SK-N-SH (cell line): ENCODE measurements at regions not wholly inside any gene's neighbourhood (a gene's known extent, or its start where the extent isn't known, plus 50 kb on each side); places are given as distances from the start of the nearest gene placed in this dataset.

Experiments used
- CTCF ChIA-PET: fragments of 300-600, 350-600 bp; formaldehyde crosslinking; extraction: SDS; loops from one replicate; lab custom pipeline; 2021; lab: Yijun Ruan, JAX
- POLR2A ChIA-PET: fragments of 350-600 bp; sonication (Branson Sonifier 250); formaldehyde crosslinking; extraction: SDS; loops from one replicate; lab custom pipeline; 2020; ENCODE audit warnings: antibody characterized with exemption, inconsistent platforms; lab: Yijun Ruan, JAX
- DNase-seq: peaks from one replicate; pipeline ENCODE4 v3.0.0; 2012
- H2AFZ ChIP-seq: fragments of 200-600 bp; sonication (generic); 2 replicates; pipeline ENCODE4 v1.8.1; 2016; ENCODE audit warnings: antibody characterized with exemption, mild to moderate bottlenecking, low read depth
- H3F3A ChIP-seq: fragments of 200-600 bp; sonication (generic); replicated peaks from 2 replicates; pipeline ENCODE3; 2016; ENCODE audit warnings: antibody characterized with exemption, mild to moderate bottlenecking; ENCODE audit not compliant: insufficient read depth
- H3K27ac ChIP-seq, 2 experiments: fragments of 200-500 bp in 1 of 2; fragments of 200-600 bp in 1 of 2; sonication (Bioruptor generic) in 1 of 2; sonication (generic), shearing (Covaris generic) in 1 of 2; 2 replicates each; pipeline versions ENCODE4 v1.5.1 to v1.6.1; 2014 to 2016; ENCODE audit warnings: low read depth in 2 of 2, inconsistent platforms in 1 of 2, low read length in 1 of 2, mild to moderate bottlenecking in 1 of 2, mixed read lengths in 1 of 2
- H3K27me3 ChIP-seq: fragments of 200-600 bp; sonication (generic), shearing (Covaris generic); 2 replicates; pipeline ENCODE4 v1.6.1; 2016; ENCODE audit warnings: mixed run types; ENCODE audit not compliant: insufficient read depth
- H3K36me3 ChIP-seq, 2 experiments: fragments of 200-500 bp in 1 of 2; fragments of 200-600 bp in 1 of 2; sonication (Bioruptor generic) in 1 of 2; sonication (generic) in 1 of 2; replicated peaks in 1 of 2; 2 replicates each; pipeline versions ENCODE3 to v1.5.1; 2014 to 2016; ENCODE audit warnings: low read length in 1 of 2, mild to moderate bottlenecking in 1 of 2; ENCODE audit not compliant: insufficient read depth in 2 of 2, control insufficient read depth in 1 of 2
- H3K4me1 ChIP-seq, 2 experiments: fragments of 200-500 bp in 1 of 2; fragments of 200-600 bp in 1 of 2; sonication (Bioruptor generic) in 1 of 2; sonication (generic), shearing (Covaris generic) in 1 of 2; 2 replicates each; pipeline versions ENCODE4 v1.5.1 to v1.6.1; 2014 to 2016; ENCODE audit warnings: low read depth in 1 of 2, low read length in 1 of 2, mixed run types in 1 of 2; ENCODE audit not compliant: insufficient read depth in 2 of 2, control insufficient read depth in 1 of 2
- H3K4me2 ChIP-seq: fragments of 200-600 bp; sonication (generic), shearing (Covaris generic); 2 replicates; pipeline ENCODE4 v1.6.1; 2017; ENCODE audit warnings: mixed run types
- H3K4me3 ChIP-seq, 2 experiments: fragments of 200-500 bp in 1 of 2; fragments of 200-600 bp in 1 of 2; sonication (Bioruptor generic) in 1 of 2; sonication (generic), shearing (Covaris generic) in 1 of 2; 2 replicates each; pipeline versions ENCODE4 v1.5.1 to v1.8.1; 2014 to 2016; ENCODE audit warnings: low read depth in 2 of 2, inconsistent platforms in 1 of 2, low read length in 1 of 2, mild to moderate bottlenecking in 1 of 2, mixed read lengths in 1 of 2, moderate library complexity in 1 of 2
- H3K79me2 ChIP-seq: fragments of 200-600 bp; sonication (generic); 2 replicates; pipeline ENCODE4 v1.8.1; 2017; ENCODE audit warnings: mild to moderate bottlenecking; ENCODE audit not compliant: insufficient read depth
- H3K9ac ChIP-seq: fragments of 200-600 bp; sonication (generic); 2 replicates; pipeline ENCODE4 v1.6.1; 2017; ENCODE audit warnings: mixed run types
- H3K9me2 ChIP-seq: fragments of 200-600 bp; sonication (generic); 2 replicates; pipeline ENCODE4 v1.6.1; 2017; ENCODE audit warnings: mixed run types
- H3K9me3 ChIP-seq: fragments of 200-600 bp; sonication (generic); 2 replicates; pipeline ENCODE4 v1.6.1; 2017; ENCODE audit warnings: mixed run types, mild to moderate bottlenecking, moderate library complexity
- H4K20me1 ChIP-seq: fragments of 200-600 bp; sonication (generic); 2 replicates; pipeline ENCODE4 v1.6.1; 2017; ENCODE audit warnings: mild to moderate bottlenecking, mixed run types; ENCODE audit not compliant: insufficient read depth
- ELF1 ChIP-seq: IDR thresholded peaks from 2 replicates; pipeline ENCODE4 v1.4.0; 2012
- EZH2phosphoT487 ChIP-seq: fragments of 200-600 bp; sonication (generic); IDR thresholded peaks from 2 replicates; pipeline ENCODE4 v1.6.1; 2017; ENCODE audit warnings: low read depth, mixed run types, mild to moderate bottlenecking, antibody characterized with exemption, moderate library complexity, borderline replicate concordance
- FOXM1 ChIP-seq: IDR thresholded peaks from 2 replicates; pipeline ENCODE4 v1.4.0; 2012; ENCODE audit warnings: low read depth, mild to moderate bottlenecking
- GATA2 ChIP-seq: sonication (generic); formaldehyde crosslinking; IDR thresholded peaks from 2 replicates; pipeline ENCODE4 v1.5.0; 2020; ENCODE audit warnings: mild to moderate bottlenecking, missing genetic modification reagents
- MEF2A ChIP-seq: IDR thresholded peaks from 2 replicates; pipeline ENCODE4 v1.4.0; 2012; ENCODE audit warnings: low read depth, borderline replicate concordance
- MXI1 ChIP-seq: IDR thresholded peaks from 2 replicates; pipeline ENCODE4 v1.6.1; 2012; ENCODE audit warnings: mild to moderate bottlenecking, low read depth, low read length, improper control_type of control experiment
- RFX5 ChIP-seq: IDR thresholded peaks from 2 replicates; pipeline ENCODE4 v1.6.1; 2012; ENCODE audit warnings: mild to moderate bottlenecking, improper control_type of control experiment, low read length
- WGBS: methylation state at CpG from one replicate; pipeline ENCODE4 v1.1.6; 2017; ENCODE audit warnings: low lambda C conversion rate; 5-methylcytosine and 5-hydroxymethylcytosine counted together
- TF ChIP-seq, protein P1 (sequence below): IDR thresholded peaks from 2 replicates; pipeline ENCODE4 v1.6.1; 2012; ENCODE audit warnings: mild to moderate bottlenecking, low read depth, low read length, moderate library complexity
- TF ChIP-seq, protein P2 (sequence below): IDR thresholded peaks from 2 replicates; pipeline ENCODE4 v1.4.0; 2012; ENCODE audit warnings: low read depth, borderline replicate concordance
- TF ChIP-seq, protein P3 (sequence below): IDR thresholded peaks from 2 replicates; pipeline ENCODE4 v1.4.0; 2012; ENCODE audit warnings: low read depth, borderline replicate concordance
- TF ChIP-seq, protein P4 (sequence below): IDR thresholded peaks from 2 replicates; pipeline ENCODE4; 2012

DNA sequence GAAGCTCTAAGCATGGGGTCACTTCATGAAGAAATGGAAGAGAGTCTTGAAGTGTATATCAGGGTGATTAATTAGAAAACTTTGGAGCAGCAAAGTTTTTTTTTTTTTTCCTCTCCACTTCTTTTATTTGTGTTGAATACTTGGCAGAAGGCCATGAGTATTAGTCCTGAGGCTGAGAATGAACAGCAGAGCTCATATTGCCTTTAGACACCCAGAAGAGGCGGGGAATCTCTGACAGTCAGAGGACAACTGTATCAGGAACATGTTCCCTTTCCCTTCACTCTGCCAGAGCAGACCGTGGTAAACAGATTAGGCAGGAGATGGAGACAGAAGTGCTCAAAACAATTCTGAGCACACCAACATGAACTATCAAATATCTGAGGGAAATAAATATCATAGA lies 300.9 kb downstream of the FAM47A start:
- Histone ChIP-seq H3K9me2 (no peaks in the 10 kb centered on the region), H3K9ac (no peak overlapping the region), H3K4me1 (no peaks in the 10 kb centered on the region), H4K20me1 (no peaks in the 10 kb centered on the region), H2AFZ (no peak overlapping the region), H3K27me3 (no peaks in the 10 kb centered on the region), H3K9me3 (no peaks in the 10 kb centered on the region), H3K4me2 (no peak overlapping the region), H3K79me2 (no peaks in the 10 kb centered on the region), H3K4me3 (no peak overlapping the region), H3F3A (no peaks in the 10 kb centered on the region), H3K36me3 (no peaks in the 10 kb centered on the region), H3K27ac (no peak overlapping the region)
- DNase-seq = no peak
- CTCF ChIA-PET = no interaction called here
- WGBS = 4% methylated on average over 2 of the region's 2 CpGs
- TF ChIP-seq, protein P1, sequence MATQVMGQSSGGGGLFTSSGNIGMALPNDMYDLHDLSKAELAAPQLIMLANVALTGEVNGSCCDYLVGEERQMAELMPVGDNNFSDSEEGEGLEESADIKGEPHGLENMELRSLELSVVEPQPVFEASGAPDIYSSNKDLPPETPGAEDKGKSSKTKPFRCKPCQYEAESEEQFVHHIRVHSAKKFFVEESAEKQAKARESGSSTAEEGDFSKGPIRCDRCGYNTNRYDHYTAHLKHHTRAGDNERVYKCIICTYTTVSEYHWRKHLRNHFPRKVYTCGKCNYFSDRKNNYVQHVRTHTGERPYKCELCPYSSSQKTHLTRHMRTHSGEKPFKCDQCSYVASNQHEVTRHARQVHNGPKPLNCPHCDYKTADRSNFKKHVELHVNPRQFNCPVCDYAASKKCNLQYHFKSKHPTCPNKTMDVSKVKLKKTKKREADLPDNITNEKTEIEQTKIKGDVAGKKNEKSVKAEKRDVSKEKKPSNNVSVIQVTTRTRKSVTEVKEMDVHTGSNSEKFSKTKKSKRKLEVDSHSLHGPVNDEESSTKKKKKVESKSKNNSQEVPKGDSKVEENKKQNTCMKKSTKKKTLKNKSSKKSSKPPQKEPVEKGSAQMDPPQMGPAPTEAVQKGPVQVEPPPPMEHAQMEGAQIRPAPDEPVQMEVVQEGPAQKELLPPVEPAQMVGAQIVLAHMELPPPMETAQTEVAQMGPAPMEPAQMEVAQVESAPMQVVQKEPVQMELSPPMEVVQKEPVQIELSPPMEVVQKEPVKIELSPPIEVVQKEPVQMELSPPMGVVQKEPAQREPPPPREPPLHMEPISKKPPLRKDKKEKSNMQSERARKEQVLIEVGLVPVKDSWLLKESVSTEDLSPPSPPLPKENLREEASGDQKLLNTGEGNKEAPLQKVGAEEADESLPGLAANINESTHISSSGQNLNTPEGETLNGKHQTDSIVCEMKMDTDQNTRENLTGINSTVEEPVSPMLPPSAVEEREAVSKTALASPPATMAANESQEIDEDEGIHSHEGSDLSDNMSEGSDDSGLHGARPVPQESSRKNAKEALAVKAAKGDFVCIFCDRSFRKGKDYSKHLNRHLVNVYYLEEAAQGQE = no peak
- TF ChIP-seq EZH2phosphoT487 (no peak), RFX5 (no peak), MXI1 (no peak), ELF1 (no peak), GATA2 (CRISPR knock-in tag) (no peak)
- TF ChIP-seq, protein P2, sequence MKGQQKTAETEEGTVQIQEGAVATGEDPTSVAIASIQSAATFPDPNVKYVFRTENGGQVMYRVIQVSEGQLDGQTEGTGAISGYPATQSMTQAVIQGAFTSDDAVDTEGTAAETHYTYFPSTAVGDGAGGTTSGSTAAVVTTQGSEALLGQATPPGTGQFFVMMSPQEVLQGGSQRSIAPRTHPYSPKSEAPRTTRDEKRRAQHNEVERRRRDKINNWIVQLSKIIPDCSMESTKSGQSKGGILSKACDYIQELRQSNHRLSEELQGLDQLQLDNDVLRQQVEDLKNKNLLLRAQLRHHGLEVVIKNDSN = no peak
- TF ChIP-seq, protein P3, sequence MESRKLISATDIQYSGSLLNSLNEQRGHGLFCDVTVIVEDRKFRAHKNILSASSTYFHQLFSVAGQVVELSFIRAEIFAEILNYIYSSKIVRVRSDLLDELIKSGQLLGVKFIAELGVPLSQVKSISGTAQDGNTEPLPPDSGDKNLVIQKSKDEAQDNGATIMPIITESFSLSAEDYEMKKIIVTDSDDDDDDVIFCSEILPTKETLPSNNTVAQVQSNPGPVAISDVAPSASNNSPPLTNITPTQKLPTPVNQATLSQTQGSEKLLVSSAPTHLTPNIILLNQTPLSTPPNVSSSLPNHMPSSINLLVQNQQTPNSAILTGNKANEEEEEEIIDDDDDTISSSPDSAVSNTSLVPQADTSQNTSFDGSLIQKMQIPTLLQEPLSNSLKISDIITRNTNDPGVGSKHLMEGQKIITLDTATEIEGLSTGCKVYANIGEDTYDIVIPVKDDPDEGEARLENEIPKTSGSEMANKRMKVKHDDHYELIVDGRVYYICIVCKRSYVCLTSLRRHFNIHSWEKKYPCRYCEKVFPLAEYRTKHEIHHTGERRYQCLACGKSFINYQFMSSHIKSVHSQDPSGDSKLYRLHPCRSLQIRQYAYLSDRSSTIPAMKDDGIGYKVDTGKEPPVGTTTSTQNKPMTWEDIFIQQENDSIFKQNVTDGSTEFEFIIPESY = no peak
- POLR2A ChIA-PET = no interaction called here

DNA sequence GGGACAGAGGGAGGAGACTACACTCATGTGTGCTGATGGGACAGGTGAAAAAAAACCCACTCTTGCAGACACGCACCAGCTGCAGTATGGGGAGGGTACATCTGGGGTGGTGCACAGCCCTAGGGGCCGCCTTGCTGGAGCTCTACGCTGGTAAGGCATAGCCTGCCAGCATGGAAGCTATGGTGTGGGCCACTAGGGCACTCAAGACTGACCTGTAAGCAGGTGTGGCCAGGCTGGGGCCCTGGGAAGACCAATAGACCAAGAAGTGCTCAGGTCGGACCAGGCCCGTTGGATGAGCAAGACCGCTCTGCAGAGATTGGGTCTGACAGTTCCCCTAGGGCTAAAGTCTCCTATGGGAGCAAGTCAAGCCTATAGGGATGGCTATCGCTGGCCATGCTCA lies 314.8 kb downstream of the FAM47A start:
- no peaks in the 10 kb centered on the region for H3K4me1 ChIP-seq
- H3K4me3 ChIP-seq = no peak overlapping the region
- no peaks in the 10 kb centered on the region for H3K27me3 ChIP-seq
- 8% methylated on average over 4 of the region's 7 CpGs for WGBS
- H3K9me2 ChIP-seq = no peaks in the 10 kb centered on the region
- H3K79me2 ChIP-seq = no peaks in the 10 kb centered on the region
- ChIA-PET POLR2A (no interaction called here), CTCF (interaction anchor here (1.6 kb wide), 1 partner anchor 8 kb away, joined by 5 read pairs; no protein-coding TSS in a partner anchor)
- no peak overlapping the region for H2AFZ ChIP-seq
- no peaks in the 10 kb centered on the region for H3K9me3 ChIP-seq
- no peaks in the 10 kb centered on the region for H3K36me3 ChIP-seq
- no peaks in the 10 kb centered on the region for H4K20me1 ChIP-seq
- no peak overlapping the region for H3K27ac ChIP-seq
- DNase-seq = no peak
- no peaks in the 10 kb centered on the region for H3F3A ChIP-seq
- H3K4me2 ChIP-seq = no peak overlapping the region
- H3K9ac ChIP-seq = no peak overlapping the region
- TF ChIP-seq, protein P1 = no peak
- TF ChIP-seq EZH2phosphoT487 = no peak
- TF ChIP-seq RFX5 = no peak
- TF ChIP-seq, protein P3 = no peak
- no peak for TF ChIP-seq MEF2A
- TF ChIP-seq, protein P4, sequence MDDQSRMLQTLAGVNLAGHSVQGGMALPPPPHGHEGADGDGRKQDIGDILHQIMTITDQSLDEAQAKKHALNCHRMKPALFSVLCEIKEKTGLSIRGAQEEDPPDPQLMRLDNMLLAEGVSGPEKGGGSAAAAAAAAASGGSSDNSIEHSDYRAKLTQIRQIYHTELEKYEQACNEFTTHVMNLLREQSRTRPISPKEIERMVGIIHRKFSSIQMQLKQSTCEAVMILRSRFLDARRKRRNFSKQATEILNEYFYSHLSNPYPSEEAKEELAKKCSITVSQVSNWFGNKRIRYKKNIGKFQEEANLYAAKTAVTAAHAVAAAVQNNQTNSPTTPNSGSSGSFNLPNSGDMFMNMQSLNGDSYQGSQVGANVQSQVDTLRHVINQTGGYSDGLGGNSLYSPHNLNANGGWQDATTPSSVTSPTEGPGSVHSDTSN = no peak
- no peak for TF ChIP-seq FOXM1
